Astrocyte (in vitro differentiated cells and primary cell): ENCODE measurements at regions not wholly inside any gene's neighbourhood (a gene's known extent, or its start where the extent isn't known, plus 50 kb on each side); places are given as distances from the start of the nearest gene placed in this dataset.

Experiments used
- CTCF ChIP-seq: IDR thresholded peaks from 2 replicates; pipeline ENCODE4 v1.5.1; 2011; ENCODE audit warnings: low read depth, mild to moderate bottlenecking, inconsistent platforms, low read length, moderate library complexity; ENCODE audit not compliant: insufficient read depth
- EZH2 ChIP-seq: IDR thresholded peaks from 2 replicates; pipeline ENCODE4 v1.6.1; 2012; ENCODE audit warnings: mild to moderate bottlenecking, low read length, inconsistent platforms; ENCODE audit not compliant: insufficient read depth

- TF ChIP-seq CTCF (no peak), EZH2 (no peak)
These were observed 473.6 kb upstream of the NRXN1 start for GRCh38 chr2:51505533-51505932.
